HL-60 (cell line): ENCODE measurements at regions not wholly inside any gene's neighbourhood (a gene's known extent, or its start where the extent isn't known, plus 50 kb on each side); places are given as distances from the start of the nearest gene placed in this dataset.

Experiments
- DNase-seq, 2 experiments: peaks; one replicate each; pipeline ENCODE4 v3.0.0-alpha.2; 2010 to 2020; ENCODE audit warnings: low read depth in 1 of 2, low spot score in 1 of 2
- H3K27ac ChIP-seq: fragments of 250-450 bp; sonication (Bioruptor Pico); replicated peaks from 2 replicates; pipeline ENCODE4 v1.5.1; 2020; ENCODE audit warnings: mild to moderate bottlenecking, moderate library complexity
- H3K27me3 ChIP-seq: fragments of 250-450 bp; sonication (Bioruptor Pico); 2 replicates; pipeline ENCODE4 v1.5.1; 2021; ENCODE audit warnings: mild to moderate bottlenecking, moderate library complexity; ENCODE audit not compliant: insufficient read depth, poor library complexity, severe bottlenecking
- H3K4me3 ChIP-seq: replicated peaks from 2 replicates; pipeline ENCODE4 v1.5.1; 2011; ENCODE audit warnings: mild to moderate bottlenecking, control low read depth, low read length; ENCODE audit not compliant: insufficient read depth
- GABPA ChIP-seq: IDR thresholded peaks from 2 replicates; pipeline ENCODE4 v1.6.1; 2012; ENCODE audit warnings: low read depth
- POLR2AphosphoS5 ChIP-seq: IDR thresholded peaks from 2 replicates; pipeline ENCODE4 v1.6.1; 2012; ENCODE audit warnings: low read depth
- SPI1 ChIP-seq: IDR thresholded peaks from 2 replicates; pipeline ENCODE4 v1.6.1; 2012; ENCODE audit warnings: low read depth, mild to moderate bottlenecking, borderline replicate concordance
- TF ChIP-seq, protein P1 (sequence below): IDR thresholded peaks from 2 replicates; pipeline ENCODE4 v1.6.1; 2012; ENCODE audit warnings: low read depth; ENCODE audit not compliant: insufficient replicate concordance
- TF ChIP-seq, protein P2 (sequence below): IDR thresholded peaks from one replicate; pipeline ENCODE4 v1.5.1; 2011; ENCODE audit warnings: low read length, control low read depth, inconsistent platforms; ENCODE audit not compliant: insufficient read depth

DNA sequence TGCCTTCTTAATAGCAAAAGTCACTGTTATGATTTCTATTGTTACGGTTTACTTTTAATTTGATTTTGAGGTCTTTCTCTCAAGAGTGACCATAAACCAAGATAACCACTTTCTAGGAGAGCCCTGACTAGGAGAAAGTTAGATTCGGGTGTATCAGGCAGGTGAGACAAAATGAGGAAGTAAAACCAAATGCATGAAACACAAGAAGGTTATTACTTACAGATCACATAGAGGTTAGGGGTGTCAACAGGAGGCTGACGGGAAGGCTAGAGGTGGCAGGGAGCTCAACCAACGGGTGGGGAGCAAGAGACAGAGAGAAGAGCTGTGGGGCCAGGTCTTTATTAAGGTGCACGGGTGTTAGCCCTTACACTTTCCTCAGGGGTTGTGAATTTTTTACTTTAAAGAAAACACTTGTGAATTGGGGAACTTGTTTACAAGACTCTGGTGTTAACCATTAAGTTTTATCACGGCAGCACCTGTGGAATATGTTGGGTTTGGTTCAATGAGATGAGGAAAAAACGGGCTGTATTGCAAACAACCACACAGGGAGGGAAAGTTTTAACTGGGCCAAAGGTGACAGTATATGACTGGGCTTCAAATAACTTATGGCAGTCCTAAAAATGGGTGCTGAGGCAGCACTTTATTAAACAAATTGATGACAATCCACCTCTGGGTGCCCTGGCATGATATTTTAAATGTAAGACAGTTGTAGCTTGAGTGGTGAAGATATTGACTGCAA is 154.9 kb downstream of the SDHAF3 start:
- no peak for TF ChIP-seq POLR2AphosphoS5
- TF ChIP-seq, protein P1, sequence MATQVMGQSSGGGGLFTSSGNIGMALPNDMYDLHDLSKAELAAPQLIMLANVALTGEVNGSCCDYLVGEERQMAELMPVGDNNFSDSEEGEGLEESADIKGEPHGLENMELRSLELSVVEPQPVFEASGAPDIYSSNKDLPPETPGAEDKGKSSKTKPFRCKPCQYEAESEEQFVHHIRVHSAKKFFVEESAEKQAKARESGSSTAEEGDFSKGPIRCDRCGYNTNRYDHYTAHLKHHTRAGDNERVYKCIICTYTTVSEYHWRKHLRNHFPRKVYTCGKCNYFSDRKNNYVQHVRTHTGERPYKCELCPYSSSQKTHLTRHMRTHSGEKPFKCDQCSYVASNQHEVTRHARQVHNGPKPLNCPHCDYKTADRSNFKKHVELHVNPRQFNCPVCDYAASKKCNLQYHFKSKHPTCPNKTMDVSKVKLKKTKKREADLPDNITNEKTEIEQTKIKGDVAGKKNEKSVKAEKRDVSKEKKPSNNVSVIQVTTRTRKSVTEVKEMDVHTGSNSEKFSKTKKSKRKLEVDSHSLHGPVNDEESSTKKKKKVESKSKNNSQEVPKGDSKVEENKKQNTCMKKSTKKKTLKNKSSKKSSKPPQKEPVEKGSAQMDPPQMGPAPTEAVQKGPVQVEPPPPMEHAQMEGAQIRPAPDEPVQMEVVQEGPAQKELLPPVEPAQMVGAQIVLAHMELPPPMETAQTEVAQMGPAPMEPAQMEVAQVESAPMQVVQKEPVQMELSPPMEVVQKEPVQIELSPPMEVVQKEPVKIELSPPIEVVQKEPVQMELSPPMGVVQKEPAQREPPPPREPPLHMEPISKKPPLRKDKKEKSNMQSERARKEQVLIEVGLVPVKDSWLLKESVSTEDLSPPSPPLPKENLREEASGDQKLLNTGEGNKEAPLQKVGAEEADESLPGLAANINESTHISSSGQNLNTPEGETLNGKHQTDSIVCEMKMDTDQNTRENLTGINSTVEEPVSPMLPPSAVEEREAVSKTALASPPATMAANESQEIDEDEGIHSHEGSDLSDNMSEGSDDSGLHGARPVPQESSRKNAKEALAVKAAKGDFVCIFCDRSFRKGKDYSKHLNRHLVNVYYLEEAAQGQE: no peak
- TF ChIP-seq, protein P2, sequence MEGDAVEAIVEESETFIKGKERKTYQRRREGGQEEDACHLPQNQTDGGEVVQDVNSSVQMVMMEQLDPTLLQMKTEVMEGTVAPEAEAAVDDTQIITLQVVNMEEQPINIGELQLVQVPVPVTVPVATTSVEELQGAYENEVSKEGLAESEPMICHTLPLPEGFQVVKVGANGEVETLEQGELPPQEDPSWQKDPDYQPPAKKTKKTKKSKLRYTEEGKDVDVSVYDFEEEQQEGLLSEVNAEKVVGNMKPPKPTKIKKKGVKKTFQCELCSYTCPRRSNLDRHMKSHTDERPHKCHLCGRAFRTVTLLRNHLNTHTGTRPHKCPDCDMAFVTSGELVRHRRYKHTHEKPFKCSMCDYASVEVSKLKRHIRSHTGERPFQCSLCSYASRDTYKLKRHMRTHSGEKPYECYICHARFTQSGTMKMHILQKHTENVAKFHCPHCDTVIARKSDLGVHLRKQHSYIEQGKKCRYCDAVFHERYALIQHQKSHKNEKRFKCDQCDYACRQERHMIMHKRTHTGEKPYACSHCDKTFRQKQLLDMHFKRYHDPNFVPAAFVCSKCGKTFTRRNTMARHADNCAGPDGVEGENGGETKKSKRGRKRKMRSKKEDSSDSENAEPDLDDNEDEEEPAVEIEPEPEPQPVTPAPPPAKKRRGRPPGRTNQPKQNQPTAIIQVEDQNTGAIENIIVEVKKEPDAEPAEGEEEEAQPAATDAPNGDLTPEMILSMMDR: no peak
- TF ChIP-seq SPI1: no peak
- TF ChIP-seq GABPA: no peak
- H3K27ac ChIP-seq: no peak overlapping the region
- H3K4me3 ChIP-seq: no peak overlapping the region
- peaks cover 8% of the 10 kb centered on the region for H3K27me3 ChIP-seq
- DNase-seq: no peak

- TF ChIP-seq, protein P2: no peak
- TF ChIP-seq GABPA: no peak
- no peak for TF ChIP-seq SPI1
- no peak for TF ChIP-seq POLR2AphosphoS5
- TF ChIP-seq, protein P1: no peak
- Histone ChIP-seq H3K27me3 (peaks cover 8% of the 10 kb centered on the region), H3K27ac (no peak overlapping the region), H3K4me3 (no peak overlapping the region)
- DNase-seq: no peak
These were observed 158.0 kb downstream of the SDHAF3 start for GRCh38 chr7:97275475-97275874.

DNA sequence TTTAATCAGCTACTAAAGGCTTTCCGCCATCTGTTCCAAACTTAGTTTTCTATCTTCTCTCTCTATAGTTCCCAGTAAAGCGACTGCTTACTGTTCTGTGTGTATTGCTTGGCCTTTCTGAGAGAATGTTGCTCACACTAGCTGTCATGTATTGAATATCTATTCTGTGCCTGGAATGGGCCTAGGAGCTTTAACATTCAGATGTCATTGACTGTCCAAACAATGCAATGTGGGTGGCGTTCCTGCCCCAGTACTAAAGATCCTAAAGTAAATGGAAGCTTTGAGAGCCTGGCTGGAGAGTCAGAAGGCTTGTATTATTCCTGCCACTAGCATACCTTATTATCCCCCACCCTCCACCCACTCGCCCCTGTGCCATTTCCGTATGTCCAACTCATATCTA is 163.5 kb downstream of the SDHAF3 start:
- DNase-seq: no peak
- no peak for TF ChIP-seq GABPA
- TF ChIP-seq POLR2AphosphoS5: no peak
- TF ChIP-seq, protein P2: no peak
- TF ChIP-seq, protein P1: no peak
- no peak for TF ChIP-seq SPI1
- H3K4me3 ChIP-seq: no peak overlapping the region
- peaks cover 8% of the 10 kb centered on the region for H3K27me3 ChIP-seq
- no peak overlapping the region for H3K27ac ChIP-seq
